HG03571 (cell line): ENCODE measurements at regions not wholly inside any gene's neighbourhood (a gene's known extent, or its start where the extent isn't known, plus 50 kb on each side); places are given as distances from the start of the nearest gene placed in this dataset.

ENCODE experiments used
- ATAC-seq: cut with Tn5 transposase; IDR thresholded peaks from one replicate; pipeline ENCODE4 v1.9.1; 2021; ENCODE audit not compliant: unreplicated experiment

- ATAC-seq = no peak
Measured at GRCh38 chr5:116944183-116944582, 369.6 kb upstream of the SEMA6A start.

DNA sequence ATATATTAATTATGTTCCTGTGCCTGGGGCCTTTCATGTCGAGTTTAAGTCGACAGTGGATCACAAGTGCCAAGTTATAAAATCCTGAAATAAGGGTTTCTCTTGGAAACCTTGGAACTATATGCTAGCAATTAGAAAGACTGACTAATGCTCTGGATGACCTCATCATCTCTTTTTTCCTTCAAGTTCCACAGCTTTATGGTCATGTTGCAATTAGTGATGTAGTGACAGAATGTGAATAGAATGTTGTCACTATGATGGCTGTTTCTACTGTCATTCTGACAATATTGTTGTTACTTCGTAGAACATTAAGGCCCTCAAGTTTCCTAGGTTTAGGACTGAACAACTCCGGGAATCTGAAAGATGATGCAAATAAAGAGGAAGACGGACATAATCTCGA, 368.0 kb upstream of the SEMA6A start:
- no peak for ATAC-seq

GRCh38 chr5:116939641-116940040, 365.0 kb upstream of the SEMA6A start:
- ATAC-seq = no peak

DNA sequence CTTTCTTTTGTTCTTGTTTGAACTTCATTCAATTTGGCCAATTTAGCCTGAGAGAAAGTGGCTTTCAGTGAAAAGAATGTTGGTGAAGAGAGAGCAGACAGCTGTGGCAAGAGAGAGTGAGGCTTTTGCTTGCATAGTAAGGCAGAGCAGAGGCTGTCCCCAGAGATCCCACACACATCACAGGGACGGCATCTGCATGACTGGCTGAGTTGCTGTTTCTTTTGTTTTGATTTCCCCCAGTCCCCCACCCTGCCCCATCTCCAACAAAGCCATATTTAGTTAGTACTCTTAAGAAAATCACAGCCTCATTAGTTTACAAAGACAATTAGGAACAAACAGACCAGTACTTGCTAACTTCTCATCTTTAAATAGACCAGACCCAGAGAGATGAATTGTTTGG, 363.9 kb upstream of the SEMA6A start:
- ATAC-seq = no peak

GRCh38 chr5:116935561-116936162, 361.0 kb upstream of the SEMA6A start:
- no peak for ATAC-seq

DNA sequence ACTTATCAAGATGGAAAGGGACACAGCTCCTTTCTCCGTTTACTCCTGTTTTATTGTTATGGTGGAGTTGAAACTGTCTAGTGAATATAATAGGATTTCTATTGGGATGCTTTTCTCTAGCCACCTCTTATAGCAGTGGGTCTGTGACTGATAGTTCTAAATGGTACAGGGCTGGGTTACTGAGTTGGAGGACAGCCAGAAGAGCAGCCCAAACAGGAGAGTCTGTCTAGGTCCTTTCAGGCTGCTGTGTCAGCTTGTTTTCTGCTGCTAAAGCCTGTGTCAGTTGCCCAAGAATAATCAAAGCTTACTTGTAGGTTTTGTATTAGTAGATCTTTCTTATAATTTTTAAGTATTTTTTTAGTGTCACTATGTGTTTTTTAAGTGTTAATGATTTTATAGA, 356.0 kb upstream of the SEMA6A start:
- ATAC-seq = no peak

DNA sequence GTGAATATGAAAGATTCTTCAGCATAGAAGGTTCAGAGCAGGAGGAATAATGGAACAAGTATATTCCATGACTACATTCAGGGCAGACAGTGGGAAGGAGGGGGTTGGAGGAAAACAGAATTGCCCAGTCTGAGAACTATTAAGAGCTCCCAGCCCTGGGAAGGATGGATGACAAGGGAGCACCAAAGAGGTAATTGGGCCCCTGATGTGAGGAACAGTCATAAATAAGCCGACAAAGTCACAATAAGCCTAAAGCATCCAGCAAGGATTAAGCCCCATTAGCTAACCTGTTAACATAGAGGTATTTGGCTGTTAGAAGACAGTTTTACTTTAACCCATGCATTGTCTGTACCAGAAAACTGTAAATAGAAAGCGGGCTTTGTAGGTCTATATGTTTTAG, 348.7 kb upstream of the SEMA6A start:
- no peak for ATAC-seq

DNA sequence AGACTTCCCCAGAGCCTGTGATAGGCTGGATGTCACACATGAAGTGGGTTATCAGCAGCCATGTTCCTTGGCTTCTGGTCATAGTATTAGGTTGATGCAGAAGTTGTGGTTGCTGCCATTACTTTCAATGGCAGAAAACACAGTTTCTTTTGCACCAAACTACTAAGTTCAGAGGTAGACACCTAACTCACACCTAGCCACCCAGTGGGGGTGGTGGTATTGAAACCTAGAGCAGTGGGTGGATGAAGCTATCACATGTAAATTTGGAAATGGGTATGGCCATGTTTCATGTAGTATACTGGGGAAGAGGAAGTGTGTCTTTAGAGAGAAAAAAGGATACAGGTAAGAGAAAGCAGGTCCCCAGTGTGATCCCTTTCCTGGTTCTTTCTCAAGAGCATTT, 347.9 kb upstream of the SEMA6A start:
- peak; percentile 52 for ATAC-seq

DNA sequence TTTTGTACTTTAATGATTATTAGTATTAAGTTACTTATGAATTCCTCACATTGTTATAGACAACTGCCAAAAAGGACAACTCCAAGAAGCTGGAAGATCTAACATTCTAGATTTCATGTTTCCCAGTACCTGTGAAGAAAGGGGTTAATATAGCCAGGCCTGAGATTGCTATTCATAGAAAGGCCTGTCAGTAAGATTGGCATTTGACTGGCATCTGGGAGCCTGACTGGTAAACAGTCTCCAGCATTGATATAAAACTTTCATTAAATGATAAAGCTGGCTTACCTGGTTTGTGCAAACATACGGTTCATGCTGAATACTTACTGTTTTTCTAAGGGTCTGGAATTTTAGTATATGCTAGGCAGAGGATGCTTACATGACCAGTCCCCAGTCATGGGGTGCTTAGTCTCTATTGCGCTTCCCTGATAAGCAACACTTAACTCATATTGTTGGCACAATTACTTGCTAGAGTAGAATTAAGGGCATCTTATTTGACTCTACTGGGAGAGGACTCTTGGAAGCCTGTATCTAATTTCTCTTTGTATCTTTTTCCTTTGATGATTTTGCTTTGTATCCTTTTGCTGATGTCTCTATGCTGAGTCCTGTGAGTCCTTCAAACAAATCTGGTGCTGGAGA, 340.4 kb upstream of the SEMA6A start:
- ATAC-seq = no peak

DNA sequence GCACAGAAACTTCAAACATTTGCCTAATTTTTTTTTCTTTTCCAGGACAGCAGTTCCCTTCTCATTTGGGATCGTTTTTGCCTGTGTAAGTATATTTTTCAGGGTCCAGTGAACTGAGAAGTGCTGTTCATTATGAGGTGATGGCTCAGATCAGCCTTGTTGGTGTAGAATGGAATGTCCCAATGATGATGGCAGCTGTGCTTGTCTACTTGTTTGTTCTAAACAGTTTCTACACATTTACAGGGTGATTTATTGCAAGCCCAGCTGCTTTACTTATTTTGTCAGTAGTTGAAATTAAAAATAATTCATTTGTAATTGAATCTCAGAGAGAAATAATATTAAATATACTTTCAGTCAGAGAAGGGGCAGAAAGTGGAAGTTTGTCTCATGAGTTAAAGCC, 337.6 kb upstream of the SEMA6A start:
- no peak for ATAC-seq

GRCh38 chr5:116911074-116911473, 336.5 kb upstream of the SEMA6A start:
- no peak for ATAC-seq

DNA sequence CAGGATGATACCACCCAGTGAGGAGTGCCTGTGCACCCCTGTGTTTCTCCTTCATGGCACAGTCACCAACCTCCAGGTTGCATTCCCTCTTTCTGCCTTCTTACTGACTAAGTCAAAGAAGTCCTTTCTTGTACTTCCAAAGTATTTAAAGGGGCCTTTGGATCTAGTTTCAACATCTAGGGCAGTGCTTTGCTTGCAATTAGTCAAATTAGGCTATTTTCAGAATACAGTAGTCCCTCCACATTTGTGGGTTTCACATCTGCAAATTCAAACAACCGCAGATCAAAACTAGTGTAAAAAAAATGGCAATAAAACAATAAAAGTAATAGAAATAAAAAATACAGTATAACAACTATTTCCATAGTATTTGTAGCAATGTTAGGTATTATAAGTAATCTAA, 333.9 kb upstream of the SEMA6A start:
- peak; percentile 71 for ATAC-seq

DNA sequence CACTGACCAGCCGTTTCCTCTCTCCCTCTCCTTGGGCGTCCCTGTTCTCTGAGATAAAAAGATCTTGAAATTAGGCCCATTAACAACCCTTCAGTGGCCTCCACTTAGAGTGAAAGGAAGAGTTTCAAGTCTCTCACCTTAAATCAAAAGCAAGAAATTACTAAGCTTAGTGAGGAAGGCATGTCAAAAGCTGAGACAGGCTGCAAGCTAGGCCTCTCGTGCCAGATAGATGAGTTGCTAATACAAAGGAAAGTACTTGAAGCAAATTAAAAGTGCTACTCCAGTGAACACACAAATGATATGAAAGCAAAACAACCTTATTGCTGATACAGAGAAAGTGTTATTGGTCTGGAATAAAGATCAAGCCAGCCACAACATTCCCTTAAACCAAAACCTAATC, 331.3 kb upstream of the SEMA6A start:
- ATAC-seq = no peak

- ATAC-seq = no peak
Measured at GRCh38 chr5:116900793-116901192, 326.2 kb upstream of the SEMA6A start.

DNA sequence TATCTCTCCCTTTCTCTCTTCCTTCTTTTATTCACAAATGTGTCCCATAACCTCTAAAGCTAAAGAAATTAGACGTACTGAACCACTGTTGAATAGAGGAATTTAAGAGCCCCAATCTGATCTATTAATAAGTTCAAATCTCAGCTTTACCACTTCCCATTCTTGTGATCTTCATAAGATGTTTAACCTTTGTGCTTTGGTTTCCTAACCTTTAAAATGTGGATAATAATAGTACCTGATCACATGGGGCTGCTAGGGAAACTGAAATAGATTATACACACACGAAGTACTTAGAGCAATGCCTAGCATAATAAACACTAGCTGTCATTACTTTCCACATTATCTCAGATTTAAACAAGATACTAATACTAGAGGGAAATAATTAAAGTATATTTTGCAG, 324.3 kb upstream of the SEMA6A start:
- ATAC-seq = no peak

GRCh38 chr5:116897291-116897690, 322.7 kb upstream of the SEMA6A start:
- ATAC-seq = no peak

DNA sequence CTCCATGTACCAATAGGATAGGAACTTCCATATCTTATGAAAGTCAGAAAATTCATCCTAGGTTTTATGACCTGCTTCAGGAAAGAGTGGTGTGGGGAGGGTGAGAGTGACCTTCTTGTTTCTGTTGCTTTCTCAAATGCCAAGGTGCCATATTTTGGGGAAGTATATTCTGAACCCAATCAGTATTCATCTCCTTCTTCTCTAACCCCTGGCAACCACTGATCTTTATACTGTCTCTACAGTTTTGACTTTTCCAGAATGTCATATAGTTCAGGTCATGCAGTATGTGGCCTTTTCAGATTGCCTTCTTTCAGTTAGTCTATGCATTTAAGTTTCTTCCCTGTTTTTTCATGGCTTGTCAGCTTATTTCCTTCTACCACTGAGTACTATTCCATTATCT, 321.4 kb upstream of the SEMA6A start:
- no peak for ATAC-seq

DNA sequence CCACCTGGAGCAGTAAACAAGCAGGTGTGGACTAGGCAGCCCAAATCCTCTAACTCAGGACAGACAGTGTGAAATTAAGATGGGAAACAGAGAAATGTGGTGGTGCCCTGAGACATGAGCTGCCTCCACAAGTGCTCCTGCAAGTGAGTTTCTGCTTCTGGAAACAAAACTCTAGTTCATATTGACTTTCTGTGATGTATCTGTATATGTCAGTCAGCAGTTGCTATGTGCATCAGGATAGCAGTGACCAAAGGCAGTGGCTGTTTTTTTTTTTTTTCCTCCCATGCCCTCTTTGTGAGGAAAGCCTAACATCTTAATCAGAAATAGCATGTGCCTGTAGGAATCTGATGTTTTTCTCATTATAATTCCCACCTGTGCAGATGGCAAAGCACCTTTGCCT, 318.4 kb upstream of the SEMA6A start:
- ATAC-seq = no peak

- no peak for ATAC-seq
Measured at GRCh38 chr5:116887104-116887503, 312.5 kb upstream of the SEMA6A start.

DNA sequence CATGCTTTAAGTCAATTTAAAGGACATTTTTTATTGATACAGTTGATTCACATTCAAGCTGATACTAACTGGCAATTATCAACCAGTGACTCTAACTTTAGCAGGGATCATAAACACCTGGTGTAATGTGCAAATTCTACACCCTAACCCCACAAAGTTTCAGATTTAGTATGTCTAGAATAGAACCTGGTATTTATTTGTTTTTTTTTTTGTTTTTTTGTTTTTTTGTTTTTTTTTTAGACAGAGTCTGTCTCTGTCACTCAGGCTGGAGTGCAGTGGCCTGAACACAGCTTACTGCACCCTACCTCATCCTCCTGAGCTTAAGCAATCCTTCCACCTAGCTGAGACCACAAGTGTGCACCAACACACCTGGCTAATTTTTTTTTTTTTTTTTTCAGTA, 311.2 kb upstream of the SEMA6A start:
- ATAC-seq = peak; percentile 71

- no peak for ATAC-seq
Measured at GRCh38 chr5:116883875-116884274, 309.3 kb upstream of the SEMA6A start.

DNA sequence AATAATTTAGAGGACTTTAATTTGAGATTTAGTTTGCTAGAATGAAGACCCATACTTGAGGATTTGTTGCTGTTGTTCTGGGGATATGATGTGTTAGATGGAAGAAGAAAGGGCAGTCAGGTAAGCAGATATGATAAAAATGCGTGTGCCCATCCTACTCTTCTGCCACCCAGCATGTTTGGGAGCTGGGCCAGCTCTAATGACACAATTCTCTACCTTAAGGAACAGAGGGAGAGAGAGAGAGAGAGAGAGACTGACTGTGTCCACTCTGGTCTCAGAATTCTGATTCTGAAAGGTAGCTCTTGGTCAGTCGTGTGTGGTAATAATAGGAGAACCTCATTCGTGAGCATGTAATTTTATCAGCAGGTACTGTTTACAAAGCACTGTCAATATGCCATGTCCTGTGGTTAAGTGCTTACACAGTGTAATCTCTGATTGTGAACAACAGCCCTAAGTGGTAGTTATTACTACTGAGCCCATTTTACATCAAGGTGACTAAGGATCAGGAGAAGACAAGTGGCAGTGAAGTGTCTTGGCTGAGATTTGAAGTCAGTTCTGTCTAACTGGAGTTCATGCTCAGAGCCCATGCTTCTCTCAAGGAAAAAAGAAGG, 307.4 kb upstream of the SEMA6A start:
- no peak for ATAC-seq

DNA sequence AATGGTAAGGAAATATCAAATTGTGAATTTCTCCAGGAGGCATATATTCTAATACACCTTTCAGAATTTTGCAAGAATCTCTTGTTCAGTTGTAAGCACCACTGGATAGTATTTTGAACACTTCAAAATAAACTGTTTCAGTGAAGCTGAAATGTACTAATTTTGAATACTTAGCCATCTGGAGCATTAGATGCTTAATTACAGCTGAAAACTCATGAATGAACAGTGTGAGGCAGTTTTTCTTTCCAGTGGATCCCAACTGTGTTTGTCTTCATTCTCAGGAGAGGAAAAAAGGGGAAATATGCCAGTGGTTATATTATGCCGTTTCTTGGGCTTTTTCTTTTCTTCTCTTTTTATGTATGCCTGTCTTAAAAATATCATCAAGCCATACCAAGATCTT, 306.0 kb upstream of the SEMA6A start:
- ATAC-seq = no peak
